IMR-90 (cell line): ENCODE measurements at regions not wholly inside any gene's neighbourhood (a gene's known extent, or its start where the extent isn't known, plus 50 kb on each side); places are given as distances from the start of the nearest gene placed in this dataset.

Experiments used
- ATAC-seq: fragments of 200-7000 bp; cut with Tn5 transposase; 2 replicates; pipeline ENCODE4 v1.9.1; 2020; ENCODE audit warnings: low read depth, mild to moderate bottlenecking, moderate library complexity
- BruUV-seq: library from RNA; stranded (reverse); fragments of 400-500 nt; replicated peaks from 2 replicates; lab custom pipeline; 2021; lab: Mats Ljungman, UMichigan
- CTCF ChIA-PET: fragments of 300-600 bp; formaldehyde crosslinking; extraction: SDS; loops from one replicate; lab custom pipeline; 2021; ENCODE audit warnings: antibody characterized with exemption; lab: Yijun Ruan, JAX
- POLR2A ChIA-PET: fragments of 300-600 bp; sonication (Branson Sonifier 250); formaldehyde crosslinking; loops from one replicate; lab custom pipeline; 2022; ENCODE audit warnings: antibody characterized with exemption; ENCODE audit not compliant: unreplicated experiment; lab: Charles Lee
- DNase-seq: peaks from one replicate; pipeline ENCODE4 v3.0.0; 2013
- H2AFZ ChIP-seq: replicated peaks from 2 replicates; pipeline ENCODE3; 2013; ENCODE audit warnings: low read length, mild to moderate bottlenecking; ENCODE audit not compliant: poor library complexity
- H2AK5ac ChIP-seq: 2 replicates; pipeline ENCODE4 v1.6.1; 2013; ENCODE audit warnings: low read depth, low read length, inconsistent platforms
- H2AK9ac ChIP-seq: replicated peaks from 2 replicates; pipeline ENCODE3; 2013; ENCODE audit warnings: mild to moderate bottlenecking, low read depth, low read length, moderate library complexity; ENCODE audit not compliant: poor library complexity
- H2BK120ac ChIP-seq: 2 replicates; pipeline ENCODE4 v1.6.1; 2013; ENCODE audit warnings: low read depth, low read length, inconsistent platforms
- H2BK15ac ChIP-seq: 3 replicates; pipeline ENCODE4 v1.6.1; 2013; ENCODE audit warnings: low read depth, low read length, inconsistent platforms
- H2BK20ac ChIP-seq: 2 replicates; pipeline ENCODE4 v1.6.1; 2013; ENCODE audit warnings: low read depth, mild to moderate bottlenecking, inconsistent platforms, low read length, moderate library complexity
- H2BK5ac ChIP-seq: 2 replicates; pipeline ENCODE4 v1.6.1; 2013; ENCODE audit warnings: mild to moderate bottlenecking, low read depth, low read length, inconsistent platforms; ENCODE audit not compliant: poor library complexity, severe bottlenecking
- H3K14ac ChIP-seq: replicated peaks from 2 replicates; pipeline ENCODE4 v1.6.1; 2013; ENCODE audit warnings: low read depth, low read length, inconsistent platforms
- H3K18ac ChIP-seq: 2 replicates; pipeline ENCODE4 v1.6.1; 2013; ENCODE audit warnings: low read depth, low read length, control low read depth
- H3K23ac ChIP-seq: 2 replicates; pipeline ENCODE4 v1.6.1; 2013; ENCODE audit warnings: low read depth, low read length, inconsistent platforms
- H3K27ac ChIP-seq: 2 replicates; pipeline ENCODE4 v1.5.1; 2013; ENCODE audit warnings: mild to moderate bottlenecking, control low read depth, low read length; ENCODE audit not compliant: insufficient read depth
- H3K27me3 ChIP-seq: 2 replicates; pipeline ENCODE4 v1.6.1; 2013; ENCODE audit warnings: low read length; ENCODE audit not compliant: control insufficient read depth, insufficient read depth
- H3K36me3 ChIP-seq: 2 replicates; pipeline ENCODE4 v1.6.1; 2013; ENCODE audit warnings: low read length, mixed read lengths; ENCODE audit not compliant: control insufficient read depth, insufficient read depth
- H3K4ac ChIP-seq: 2 replicates; pipeline ENCODE4 v1.6.1; 2013; ENCODE audit warnings: low read depth, low read length, inconsistent platforms
- H3K4me1 ChIP-seq: 2 replicates; pipeline ENCODE4 v1.6.1; 2013; ENCODE audit warnings: low read length, mixed read lengths; ENCODE audit not compliant: control insufficient read depth, insufficient read depth
- H3K4me2 ChIP-seq: 2 replicates; pipeline ENCODE4 v1.6.1; 2013; ENCODE audit warnings: low read depth, mild to moderate bottlenecking, control low read depth, low read length, moderate library complexity
- H3K4me3 ChIP-seq: 2 replicates; pipeline ENCODE4 v1.5.1; 2013; ENCODE audit warnings: low read depth, mild to moderate bottlenecking, control low read depth, low read length, moderate library complexity; ENCODE audit not compliant: insufficient read depth
- H3K56ac ChIP-seq: 2 replicates; pipeline ENCODE4 v1.6.1; 2013; ENCODE audit warnings: low read length, inconsistent platforms; ENCODE audit not compliant: insufficient read depth; ENCODE audit errors: extremely low read depth
- H3K79me1 ChIP-seq, 2 experiments: 2 replicates each; pipeline ENCODE4 v1.6.1; 2013; ENCODE audit warnings: low read length in 2 of 2, inconsistent platforms in 1 of 2, low read depth in 1 of 2
- H3K9ac ChIP-seq: 2 replicates; pipeline ENCODE4 v1.6.1; 2013; ENCODE audit warnings: low read depth, low read length, control low read depth
- H3K9me1 ChIP-seq: 2 replicates; pipeline ENCODE4 v1.6.1; 2013; ENCODE audit warnings: low read length, inconsistent platforms; ENCODE audit not compliant: insufficient read depth
- H3K9me3 ChIP-seq: 2 replicates; pipeline ENCODE4 v1.6.1; 2013; ENCODE audit warnings: low read length; ENCODE audit not compliant: control insufficient read depth, insufficient read depth
- H4K20me1 ChIP-seq: 2 replicates; pipeline ENCODE4 v1.6.1; 2013; ENCODE audit warnings: low read length, inconsistent platforms; ENCODE audit not compliant: insufficient read depth
- H4K5ac ChIP-seq: 2 replicates; pipeline ENCODE4 v1.6.1; 2013; ENCODE audit warnings: mild to moderate bottlenecking, low read depth, low read length, control low read depth
- H4K8ac ChIP-seq, 2 experiments: 2 replicates each; pipeline ENCODE4 v1.6.1; 2013; ENCODE audit warnings: low read depth in 2 of 2, low read length in 2 of 2, control low read depth in 1 of 2, inconsistent platforms in 1 of 2
- H4K91ac ChIP-seq: 2 replicates; pipeline ENCODE4 v1.6.1; 2013; ENCODE audit warnings: low read depth, low read length, inconsistent platforms; ENCODE audit not compliant: insufficient read depth
- BHLHE40 ChIP-seq: fragments of 150-350 bp; IDR thresholded peaks from 2 replicates; pipeline ENCODE4 v1.6.1; 2016; ENCODE audit warnings: mild to moderate bottlenecking, low read depth, low read length
- CEBPB ChIP-seq: IDR thresholded peaks from 2 replicates; pipeline ENCODE4 v1.6.1; 2012; ENCODE audit warnings: low read depth, low read length, improper control_type of control experiment
- CHD1 ChIP-seq: IDR thresholded peaks from 2 replicates; pipeline ENCODE4 v1.6.1; 2012; ENCODE audit warnings: low read depth, low read length, improper control_type of control experiment
- FOS ChIP-seq: fragments of 150-350 bp; IDR thresholded peaks from 2 replicates; pipeline ENCODE4 v1.6.1; 2016; ENCODE audit warnings: low read depth, low read length
- MAFK ChIP-seq: IDR thresholded peaks from 2 replicates; pipeline ENCODE4 v1.6.1; 2012; ENCODE audit warnings: low read depth, low read length, improper control_type of control experiment
- MAZ ChIP-seq: IDR thresholded peaks from 2 replicates; pipeline ENCODE4 v1.6.1; 2012; ENCODE audit warnings: low read depth, mild to moderate bottlenecking, low read length, improper control_type of control experiment, moderate library complexity, borderline replicate concordance
- MXI1 ChIP-seq: IDR thresholded peaks from 2 replicates; pipeline ENCODE4 v1.6.1; 2012; ENCODE audit warnings: low read depth, mild to moderate bottlenecking, low read length, moderate library complexity, borderline replicate concordance
- NFE2L2 ChIP-seq: fragments of 150-350 bp; IDR thresholded peaks from 2 replicates; pipeline ENCODE4 v1.6.1; 2016; ENCODE audit warnings: low read depth, mild to moderate bottlenecking, low read length
- POLR2A ChIP-seq: IDR thresholded peaks from 2 replicates; pipeline ENCODE4 v1.6.1; 2012; ENCODE audit warnings: mild to moderate bottlenecking, low read depth, low read length
- RAD21 ChIP-seq: IDR thresholded peaks from 2 replicates; pipeline ENCODE4 v1.6.1; 2012; ENCODE audit warnings: low read length, improper control_type of control experiment
- RCOR1 ChIP-seq: IDR thresholded peaks from 2 replicates; pipeline ENCODE4 v1.6.1; 2012; ENCODE audit warnings: mild to moderate bottlenecking, low read length, improper control_type of control experiment; ENCODE audit not compliant: insufficient replicate concordance
- RFX5 ChIP-seq: IDR thresholded peaks from 2 replicates; pipeline ENCODE4 v1.8.0; 2012; ENCODE audit warnings: low read depth, mild to moderate bottlenecking, low read length, moderate library complexity
- SMC3 ChIP-seq: fragments of 150-350 bp; IDR thresholded peaks from 2 replicates; pipeline ENCODE4 v1.6.1; 2016; ENCODE audit warnings: low read depth, mild to moderate bottlenecking, antibody characterized with exemption, low read length, moderate library complexity
- WGBS, 2 experiments: methylation state at CpG; one replicate each; pipeline versions ENCODE4 v1.1.5 to v1.1.7; 2013; ENCODE audit warnings: missing lambda C conversion rate in 2 of 2; ENCODE audit not compliant: insufficient read length in 1 of 2; ENCODE audit errors: extremely low coverage in 2 of 2; 5-methylcytosine and 5-hydroxymethylcytosine counted together
- dilution Hi-C: fragments of 300-500 bp; cut with HindIII; formaldehyde crosslinking; loops from one replicate; pipeline ENCODE4 v1.14.3; 2018; ENCODE audit warnings: low sequenced_read_pairs; ENCODE audit not compliant: unreplicated experiment
- in situ Hi-C: fragments of 300-500 bp; cut with MboI; formaldehyde crosslinking; loops from 3 replicates; pipeline ENCODE4 v1.14.3; 2019; ENCODE audit warnings: low sequenced_read_pairs, inconsistent platforms, mixed read lengths
- intact Hi-C: fragments of 100-400 bp; cut with micrococcal nuclease; formaldehyde crosslinking; loops from 2 replicates; pipeline ENCODE4 v1.10.0; 2022
- TF ChIP-seq, protein P1 (sequence below): conservative IDR thresholded peaks from 2 replicates; pipeline ENCODE4 v1.5.1; 2012; ENCODE audit warnings: mild to moderate bottlenecking, low read depth, low read length, improper control_type of control experiment
- TF ChIP-seq, protein P2 (sequence below): fragments of 150-350 bp; IDR thresholded peaks from 2 replicates; pipeline ENCODE4 v1.6.1; 2017; ENCODE audit warnings: mild to moderate bottlenecking, antibody characterized with exemption, low read length, low read depth
- TF ChIP-seq, protein P3 (sequence below): fragments of 150-350 bp; IDR thresholded peaks from 2 replicates; pipeline ENCODE4 v1.6.1; 2016; ENCODE audit warnings: low read depth, mild to moderate bottlenecking, low read length, moderate library complexity, borderline replicate concordance

DNA sequence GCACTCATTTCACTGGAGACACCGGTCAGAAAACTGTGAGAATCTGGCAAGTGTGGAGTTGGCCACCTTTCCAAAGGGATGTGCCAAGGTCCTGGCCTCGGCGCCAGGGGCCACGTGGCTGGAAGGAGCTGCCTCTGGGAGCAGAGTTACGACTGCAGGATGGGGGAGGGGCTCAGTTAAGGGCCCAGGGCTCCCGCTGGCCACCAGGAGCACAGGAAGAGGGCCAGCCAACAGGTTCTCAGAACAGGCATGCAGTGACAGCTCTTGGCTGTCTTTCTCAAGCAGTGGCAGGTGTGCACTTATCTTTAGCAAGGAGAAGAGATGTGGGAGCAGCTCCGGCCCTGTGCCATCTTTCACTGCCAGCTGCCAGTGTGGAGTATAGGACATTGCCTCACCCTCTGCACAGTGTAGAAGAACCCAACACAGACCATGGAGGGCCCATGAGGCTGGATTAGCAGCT is 115.9 kb upstream of the RBPJ start:
- TF ChIP-seq, protein P1, sequence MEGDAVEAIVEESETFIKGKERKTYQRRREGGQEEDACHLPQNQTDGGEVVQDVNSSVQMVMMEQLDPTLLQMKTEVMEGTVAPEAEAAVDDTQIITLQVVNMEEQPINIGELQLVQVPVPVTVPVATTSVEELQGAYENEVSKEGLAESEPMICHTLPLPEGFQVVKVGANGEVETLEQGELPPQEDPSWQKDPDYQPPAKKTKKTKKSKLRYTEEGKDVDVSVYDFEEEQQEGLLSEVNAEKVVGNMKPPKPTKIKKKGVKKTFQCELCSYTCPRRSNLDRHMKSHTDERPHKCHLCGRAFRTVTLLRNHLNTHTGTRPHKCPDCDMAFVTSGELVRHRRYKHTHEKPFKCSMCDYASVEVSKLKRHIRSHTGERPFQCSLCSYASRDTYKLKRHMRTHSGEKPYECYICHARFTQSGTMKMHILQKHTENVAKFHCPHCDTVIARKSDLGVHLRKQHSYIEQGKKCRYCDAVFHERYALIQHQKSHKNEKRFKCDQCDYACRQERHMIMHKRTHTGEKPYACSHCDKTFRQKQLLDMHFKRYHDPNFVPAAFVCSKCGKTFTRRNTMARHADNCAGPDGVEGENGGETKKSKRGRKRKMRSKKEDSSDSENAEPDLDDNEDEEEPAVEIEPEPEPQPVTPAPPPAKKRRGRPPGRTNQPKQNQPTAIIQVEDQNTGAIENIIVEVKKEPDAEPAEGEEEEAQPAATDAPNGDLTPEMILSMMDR, result no peak
- TF ChIP-seq FOS (no peak), RAD21 (no peak), RCOR1 (no peak), MAZ (no peak), NFE2L2 (no peak), POLR2A (no peak), MXI1 (no peak), MAFK (no peak), CEBPB (no peak), RFX5 (no peak), CHD1 (no peak), SMC3 (no peak), BHLHE40 (no peak)
- TF ChIP-seq, protein P2, sequence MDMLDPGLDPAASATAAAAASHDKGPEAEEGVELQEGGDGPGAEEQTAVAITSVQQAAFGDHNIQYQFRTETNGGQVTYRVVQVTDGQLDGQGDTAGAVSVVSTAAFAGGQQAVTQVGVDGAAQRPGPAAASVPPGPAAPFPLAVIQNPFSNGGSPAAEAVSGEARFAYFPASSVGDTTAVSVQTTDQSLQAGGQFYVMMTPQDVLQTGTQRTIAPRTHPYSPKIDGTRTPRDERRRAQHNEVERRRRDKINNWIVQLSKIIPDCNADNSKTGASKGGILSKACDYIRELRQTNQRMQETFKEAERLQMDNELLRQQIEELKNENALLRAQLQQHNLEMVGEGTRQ, result no peak
- TF ChIP-seq, protein P3, sequence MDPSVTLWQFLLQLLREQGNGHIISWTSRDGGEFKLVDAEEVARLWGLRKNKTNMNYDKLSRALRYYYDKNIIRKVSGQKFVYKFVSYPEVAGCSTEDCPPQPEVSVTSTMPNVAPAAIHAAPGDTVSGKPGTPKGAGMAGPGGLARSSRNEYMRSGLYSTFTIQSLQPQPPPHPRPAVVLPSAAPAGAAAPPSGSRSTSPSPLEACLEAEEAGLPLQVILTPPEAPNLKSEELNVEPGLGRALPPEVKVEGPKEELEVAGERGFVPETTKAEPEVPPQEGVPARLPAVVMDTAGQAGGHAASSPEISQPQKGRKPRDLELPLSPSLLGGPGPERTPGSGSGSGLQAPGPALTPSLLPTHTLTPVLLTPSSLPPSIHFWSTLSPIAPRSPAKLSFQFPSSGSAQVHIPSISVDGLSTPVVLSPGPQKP, result no peak
- ChIA-PET CTCF (interaction anchor here (1.0 to 1.4 kb wide), 2 partner anchors 9 to 125 kb away, joined by 3 to 4 read pairs; no protein-coding TSS in a partner anchor), POLR2A (interaction anchor here (0.5 kb wide), 1 partner anchor 972 kb away, joined by 5 read pairs; no protein-coding TSS in a partner anchor)
- ATAC-seq (no peak), DNase-seq (no peak)
- Histone ChIP-seq H2BK20ac (no peak overlapping the region), H3K14ac (no peak overlapping the region), H3K9me1 (no peaks in the 10 kb centered on the region; the same call in 1 of the 2 replicates), H3K79me1 (no peaks in the 10 kb centered on the region), H3K18ac (no peak overlapping the region), H3K27me3 (peaks cover 4% of the 10 kb centered on the region), H2AK5ac (peak overlapping the region; percentile 7), H2BK15ac (no peak overlapping the region), H4K5ac (no peak overlapping the region), H4K91ac (no peak overlapping the region), H3K56ac (no peak overlapping the region), H3K4me1 (peaks cover 6% of the 10 kb centered on the region; the same call in 1 of the 2 replicates), H4K8ac (no peak overlapping the region), H3K4me3 (no peak overlapping the region), H2BK5ac (no peak overlapping the region), H2AFZ (no peak overlapping the region), H3K36me3 (no peaks in the 10 kb centered on the region), H3K27ac (no peak overlapping the region), H2BK120ac (no peak overlapping the region), H3K4ac (no peak overlapping the region), H2AK9ac (no peak overlapping the region), H3K23ac (no peak overlapping the region), H3K9me3 (no peaks in the 10 kb centered on the region), H4K20me1 (no peaks in the 10 kb centered on the region), H3K9ac (no peak overlapping the region), H3K4me2 (no peak overlapping the region)
- intact Hi-C loops (no loop called here), dilution Hi-C loops (no loop called here), in situ Hi-C loops (no loop called here)
- no TSS peak for BruUV-seq
- 73% methylated on average over 5 of the region's 7 CpGs; no CpG with 5 or more reads in 1 of the 2 experiments for WGBS, 2 experiments
